ENCODE measurements at regions not wholly inside any gene's neighbourhood (a gene's known extent, or its start where the extent isn't known, plus 50 kb on each side); places are given as distances from the start of the nearest gene placed in this dataset.

DNA sequence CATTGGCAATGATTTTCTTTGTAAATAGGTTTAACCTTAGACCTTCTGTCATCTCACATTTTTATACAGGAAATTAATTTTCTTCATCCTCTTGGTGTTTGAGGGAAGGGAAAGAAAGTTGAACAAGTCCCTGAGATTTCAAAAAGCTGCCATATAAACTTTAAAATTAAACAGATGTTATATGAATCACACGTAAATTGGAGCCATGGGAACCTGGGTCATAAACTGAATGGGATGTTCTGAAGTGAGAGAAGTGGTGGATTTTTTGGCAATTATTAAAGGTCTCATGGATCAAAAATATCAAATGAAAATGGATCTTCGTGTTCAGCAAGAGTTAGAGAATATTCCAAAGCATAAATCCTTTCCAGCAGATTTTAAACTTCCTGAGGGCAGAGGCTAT lies 242.2 kb downstream of the DMRT2 start:
- no peaks in the 10 kb centered on the region for H3K27me3 ChIP-seq

DNA sequence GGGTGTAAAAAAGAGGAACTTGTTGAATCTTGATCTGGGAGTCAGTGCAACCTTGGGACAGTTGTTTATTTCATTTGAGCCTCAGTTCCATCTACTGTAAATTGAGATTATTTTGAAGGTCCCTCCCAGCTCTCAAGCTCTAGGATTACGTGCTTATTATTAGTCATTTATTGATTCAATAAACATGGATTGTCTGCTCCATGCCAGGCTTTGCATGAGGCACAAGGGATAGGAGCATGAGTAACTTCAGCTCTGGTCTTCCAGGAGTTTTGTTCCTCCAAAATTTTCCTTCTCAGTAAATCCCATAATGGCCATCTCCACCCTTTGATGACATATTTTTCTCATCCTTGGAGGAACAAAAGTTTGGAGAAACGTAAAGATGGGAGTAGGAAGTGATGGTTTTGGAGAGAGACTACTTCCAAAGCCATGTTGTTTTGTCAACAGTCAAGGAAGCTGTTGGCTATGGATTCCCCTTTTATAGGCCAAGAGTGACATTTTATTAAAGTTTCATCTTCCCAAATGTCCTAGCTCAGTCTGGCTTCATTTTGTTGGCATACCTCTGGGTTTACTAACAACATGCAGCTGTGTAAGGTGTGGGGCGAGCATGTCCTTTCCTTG lies 244.6 kb downstream of the DMRT2 start:
- H3K4me3 ChIP-seq, result no peak overlapping the region
- H3K9me3 ChIP-seq, result no peaks in the 10 kb centered on the region
- H3K36me3 ChIP-seq, result no peaks in the 10 kb centered on the region
- no peaks in the 10 kb centered on the region for H3K27me3 ChIP-seq
- DNase-seq (no peak), ATAC-seq (no peak)
- no peaks in the 10 kb centered on the region for H3K4me1 ChIP-seq
- TF ChIP-seq, protein P1, sequence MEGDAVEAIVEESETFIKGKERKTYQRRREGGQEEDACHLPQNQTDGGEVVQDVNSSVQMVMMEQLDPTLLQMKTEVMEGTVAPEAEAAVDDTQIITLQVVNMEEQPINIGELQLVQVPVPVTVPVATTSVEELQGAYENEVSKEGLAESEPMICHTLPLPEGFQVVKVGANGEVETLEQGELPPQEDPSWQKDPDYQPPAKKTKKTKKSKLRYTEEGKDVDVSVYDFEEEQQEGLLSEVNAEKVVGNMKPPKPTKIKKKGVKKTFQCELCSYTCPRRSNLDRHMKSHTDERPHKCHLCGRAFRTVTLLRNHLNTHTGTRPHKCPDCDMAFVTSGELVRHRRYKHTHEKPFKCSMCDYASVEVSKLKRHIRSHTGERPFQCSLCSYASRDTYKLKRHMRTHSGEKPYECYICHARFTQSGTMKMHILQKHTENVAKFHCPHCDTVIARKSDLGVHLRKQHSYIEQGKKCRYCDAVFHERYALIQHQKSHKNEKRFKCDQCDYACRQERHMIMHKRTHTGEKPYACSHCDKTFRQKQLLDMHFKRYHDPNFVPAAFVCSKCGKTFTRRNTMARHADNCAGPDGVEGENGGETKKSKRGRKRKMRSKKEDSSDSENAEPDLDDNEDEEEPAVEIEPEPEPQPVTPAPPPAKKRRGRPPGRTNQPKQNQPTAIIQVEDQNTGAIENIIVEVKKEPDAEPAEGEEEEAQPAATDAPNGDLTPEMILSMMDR (IDR thresholded peaks at IDR 0.05 in 4 of 5, conservative IDR thresholded peaks at IDR 0.05 in 1 of 5), result no peak
- TF ChIP-seq POLR2A (IDR thresholded peaks at IDR 0.05), result no peak
- intact Hi-C loops (cut with DNase I; ENCODE audit: low total_unique reads), result no loop called here
- H3K27ac ChIP-seq, result no peak overlapping the region
- in situ Hi-C loops (cut with MboI; ENCODE audit: low sequenced_read_pairs in 4 of 4), result no loop called here

More for the DNA sequence above, 242.2 kb downstream of the DMRT2 start:
- DNase-seq, result no peak
- intact Hi-C loops (cut with DNase I; ENCODE audit: low total_unique reads) (no loop called here), in situ Hi-C loops (cut with MboI; ENCODE audit: low sequenced_read_pairs in 4 of 4) (no loop called here)
- Histone ChIP-seq H3K27ac (no peak overlapping the region), H3K4me1 (no peaks in the 10 kb centered on the region), H3K4me3 (no peak overlapping the region), H3K36me3 (no peaks in the 10 kb centered on the region), H3K9me3 (no peaks in the 10 kb centered on the region)
- no peak for ATAC-seq
- TF ChIP-seq POLR2A (IDR thresholded peaks at IDR 0.05), result no peak
- TF ChIP-seq, protein P1 (IDR thresholded peaks at IDR 0.05 in 4 of 5, conservative IDR thresholded peaks at IDR 0.05 in 1 of 5), result no peak

GRCh38 chr9:1296331-1296730 lies 246.2 kb downstream of the DMRT2 start:
- in situ Hi-C loops (cut with MboI; ENCODE audit: low sequenced_read_pairs in 4 of 4) (no loop called here), intact Hi-C loops (cut with DNase I; ENCODE audit: low total_unique reads) (no loop called here)
- H3K9me3 ChIP-seq, result no peaks in the 10 kb centered on the region
- no peaks in the 10 kb centered on the region for H3K27me3 ChIP-seq
- no peak overlapping the region for H3K4me3 ChIP-seq
- no peaks in the 10 kb centered on the region for H3K4me1 ChIP-seq
- no peak overlapping the region for H3K27ac ChIP-seq
- TF ChIP-seq, protein P1 (IDR thresholded peaks at IDR 0.05 in 4 of 5, conservative IDR thresholded peaks at IDR 0.05 in 1 of 5), result no peak
- no peak for TF ChIP-seq POLR2A (IDR thresholded peaks at IDR 0.05)
- ATAC-seq (no peak), DNase-seq (no peak)
- H3K36me3 ChIP-seq, result no peaks in the 10 kb centered on the region

GRCh38 chr9:1298046-1298445 lies 247.9 kb downstream of the DMRT2 start:
- Histone ChIP-seq H3K27me3 (no peaks in the 10 kb centered on the region), H3K4me3 (no peak overlapping the region), H3K4me1 (no peaks in the 10 kb centered on the region), H3K36me3 (no peaks in the 10 kb centered on the region), H3K9me3 (no peaks in the 10 kb centered on the region), H3K27ac (no peak overlapping the region)
- in situ Hi-C loops (cut with MboI; ENCODE audit: low sequenced_read_pairs in 4 of 4) (no loop called here), intact Hi-C loops (cut with DNase I; ENCODE audit: low total_unique reads) (no loop called here)
- DNase-seq (no peak), ATAC-seq (no peak)
- TF ChIP-seq POLR2A (IDR thresholded peaks at IDR 0.05), result no peak
- TF ChIP-seq, protein P1 (IDR thresholded peaks at IDR 0.05 in 4 of 5, conservative IDR thresholded peaks at IDR 0.05 in 1 of 5), result no peak

GRCh38 chr9:1300941-1301340 lies 250.8 kb downstream of the DMRT2 start:
- no peak overlapping the region for H3K27ac ChIP-seq
- H3K36me3 ChIP-seq, result no peaks in the 10 kb centered on the region
- H3K27me3 ChIP-seq, result no peaks in the 10 kb centered on the region
- TF ChIP-seq, protein P1 (IDR thresholded peaks at IDR 0.05 in 4 of 5, conservative IDR thresholded peaks at IDR 0.05 in 1 of 5), result no peak
- TF ChIP-seq POLR2A (IDR thresholded peaks at IDR 0.05), result no peak
- H3K9me3 ChIP-seq, result no peaks in the 10 kb centered on the region
- intact Hi-C loops (cut with DNase I; ENCODE audit: low total_unique reads), result no loop called here
- no peak for ATAC-seq
- no peak for DNase-seq
- in situ Hi-C loops (cut with MboI; ENCODE audit: low sequenced_read_pairs in 4 of 4), result no loop called here
- H3K4me3 ChIP-seq, result no peak overlapping the region
- no peaks in the 10 kb centered on the region for H3K4me1 ChIP-seq
